NCI-H2107 (cell line): ENCODE measurements at regions not wholly inside any gene's neighbourhood (a gene's known extent, or its start where the extent isn't known, plus 50 kb on each side); places are given as distances from the start of the nearest gene placed in this dataset.

Experiments used
- DNase-seq: peaks from one replicate; lab custom pipeline; 2025; lab: John Stamatoyannopoulos, UW

GRCh38 chr2:120809151-120809550 lies 73.5 kb downstream of the GLI2 start:
- no peak for DNase-seq

DNA sequence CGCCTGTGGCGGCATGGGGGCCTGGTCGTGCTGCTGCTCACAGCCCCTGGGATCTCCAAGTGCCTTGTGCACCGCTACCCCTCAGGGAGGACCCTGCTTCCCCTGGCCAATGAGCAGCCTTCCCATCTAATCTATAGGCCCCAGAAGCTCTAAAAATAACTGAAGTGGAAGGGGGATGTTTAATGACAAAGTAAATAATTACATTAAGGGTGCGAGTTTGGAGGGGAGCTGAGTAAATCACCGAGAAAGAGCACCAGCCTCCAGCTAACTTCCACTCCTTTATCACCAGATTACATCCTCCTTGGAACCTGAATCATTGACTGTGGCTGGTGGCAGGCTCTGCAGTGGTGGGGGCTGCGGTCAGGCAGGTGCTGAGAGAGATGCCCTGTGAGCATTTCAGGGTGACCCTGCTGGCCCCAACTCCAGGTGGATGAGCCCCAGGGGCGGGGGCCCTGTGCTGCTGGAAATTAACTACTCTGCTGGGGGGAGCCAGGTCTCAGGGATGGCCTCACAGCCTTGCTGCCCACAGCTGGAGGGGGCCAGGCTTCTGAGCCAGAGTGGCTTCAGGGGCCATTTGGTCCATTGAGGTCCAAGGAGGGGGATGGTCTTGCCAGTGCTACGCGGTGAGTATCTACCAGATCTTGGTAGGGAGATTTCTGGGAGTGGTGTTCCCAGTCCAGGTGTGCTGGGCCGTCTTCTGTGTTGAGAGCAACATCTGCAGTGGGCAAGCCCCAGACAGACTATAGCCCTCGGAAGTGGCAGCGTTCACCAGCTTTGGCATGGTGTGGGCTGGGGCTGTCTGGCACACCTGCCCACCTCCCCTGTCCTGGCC lies 74.2 kb downstream of the GLI2 start:
- no peak for DNase-seq

DNA sequence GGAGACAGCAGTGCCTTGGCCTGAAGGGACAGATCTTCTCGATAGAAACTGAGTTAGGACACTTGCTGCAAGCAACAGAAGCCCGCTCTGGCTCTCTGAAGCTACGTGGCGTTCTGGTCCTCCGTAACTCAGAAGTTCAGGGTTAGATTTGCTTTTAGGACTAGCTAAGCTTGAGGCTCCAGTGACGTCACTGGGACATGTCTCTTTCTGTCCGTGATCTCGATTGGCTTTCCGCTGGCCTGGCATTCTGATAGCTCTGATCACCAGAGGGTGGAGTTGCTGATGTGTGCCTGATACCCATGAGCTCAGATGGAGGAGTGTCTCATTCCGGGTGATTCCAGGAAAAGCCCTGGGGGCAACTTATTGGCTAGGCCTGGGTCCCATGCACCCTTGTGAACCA lies 75.0 kb downstream of the GLI2 start:
- DNase-seq: no peak

- no peak for DNase-seq
Observed at GRCh38 chr2:120812866-120813265, 77.2 kb downstream of the GLI2 start.

- no peak for DNase-seq
Observed at GRCh38 chr2:120814352-120814751, 78.7 kb downstream of the GLI2 start.

GRCh38 chr2:120815292-120815691 lies 79.6 kb downstream of the GLI2 start:
- DNase-seq: no peak

DNA sequence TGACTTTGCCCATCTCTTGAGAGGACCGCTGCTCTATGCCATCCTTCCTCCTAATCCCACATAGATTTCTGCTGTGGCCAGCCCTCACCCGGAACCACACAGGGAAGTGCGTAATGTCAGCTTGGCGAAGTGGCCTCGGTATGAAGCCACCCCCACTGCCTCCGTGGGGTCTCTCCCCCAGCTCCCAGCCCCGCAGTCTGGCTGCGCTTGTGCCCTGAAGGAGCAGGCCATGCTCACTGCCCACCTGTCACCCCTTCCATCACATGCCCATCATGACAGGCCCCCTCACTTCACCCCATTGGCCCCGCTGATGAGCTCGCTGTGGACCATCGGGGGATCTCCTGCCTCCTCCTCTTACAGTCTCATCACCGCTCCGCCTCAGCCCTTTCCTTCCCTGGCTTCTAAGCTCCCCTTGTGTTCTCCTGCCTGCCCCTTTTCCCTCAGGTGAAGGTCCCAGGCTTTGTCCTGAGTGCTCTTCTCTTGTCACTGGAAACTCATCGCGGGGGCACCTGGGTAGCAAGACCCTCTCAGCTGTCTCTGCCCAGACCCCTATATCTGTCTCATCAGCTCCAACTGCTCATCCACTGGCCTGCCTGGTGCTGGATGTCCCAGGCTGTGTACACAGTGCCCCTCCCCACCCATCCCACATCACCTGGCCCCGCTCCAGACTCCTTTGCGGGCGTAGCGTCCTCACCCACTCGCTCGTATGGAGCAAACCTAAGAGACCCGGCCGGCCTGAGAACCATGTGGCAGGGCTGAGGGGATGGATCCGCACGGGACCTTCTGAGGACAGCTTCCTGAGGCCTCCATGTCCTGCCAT lies 81.7 kb downstream of the GLI2 start:
- DNase-seq: no peak

GRCh38 chr2:120817956-120818325 lies 82.3 kb downstream of the GLI2 start:
- no peak for DNase-seq

GRCh38 chr2:120818441-120818920 lies 82.8 kb downstream of the GLI2 start:
- no peak for DNase-seq

DNA sequence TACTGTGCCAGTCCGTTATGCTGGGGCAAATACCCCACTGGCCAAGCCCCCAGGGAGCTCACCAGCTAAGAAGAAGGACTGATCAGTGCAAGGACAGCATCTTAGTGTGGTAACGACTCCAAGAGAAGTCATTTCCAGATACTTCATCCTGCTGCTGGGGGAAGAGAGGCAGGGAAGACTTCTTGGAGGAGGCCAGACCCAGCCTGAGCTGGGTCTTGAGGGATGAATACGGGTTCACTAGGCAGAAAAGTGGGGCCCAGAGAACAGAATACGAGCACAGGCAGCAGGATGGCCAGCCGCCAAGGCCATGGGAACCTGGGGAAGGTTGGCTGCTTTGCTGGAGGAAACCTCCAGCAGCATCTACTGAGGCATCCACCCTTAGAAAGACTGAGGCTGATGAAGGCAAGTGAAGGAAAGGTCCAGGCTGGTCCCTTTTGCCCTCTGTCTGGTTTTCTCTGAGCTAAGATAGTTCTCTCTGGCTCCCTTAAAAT lies 84.1 kb downstream of the GLI2 start:
- DNase-seq: no peak

GRCh38 chr2:120820263-120820952 lies 84.7 kb downstream of the GLI2 start:
- DNase-seq: no peak

- DNase-seq: no peak
Observed at GRCh38 chr2:120820953-120821279, 85.2 kb downstream of the GLI2 start.

DNA sequence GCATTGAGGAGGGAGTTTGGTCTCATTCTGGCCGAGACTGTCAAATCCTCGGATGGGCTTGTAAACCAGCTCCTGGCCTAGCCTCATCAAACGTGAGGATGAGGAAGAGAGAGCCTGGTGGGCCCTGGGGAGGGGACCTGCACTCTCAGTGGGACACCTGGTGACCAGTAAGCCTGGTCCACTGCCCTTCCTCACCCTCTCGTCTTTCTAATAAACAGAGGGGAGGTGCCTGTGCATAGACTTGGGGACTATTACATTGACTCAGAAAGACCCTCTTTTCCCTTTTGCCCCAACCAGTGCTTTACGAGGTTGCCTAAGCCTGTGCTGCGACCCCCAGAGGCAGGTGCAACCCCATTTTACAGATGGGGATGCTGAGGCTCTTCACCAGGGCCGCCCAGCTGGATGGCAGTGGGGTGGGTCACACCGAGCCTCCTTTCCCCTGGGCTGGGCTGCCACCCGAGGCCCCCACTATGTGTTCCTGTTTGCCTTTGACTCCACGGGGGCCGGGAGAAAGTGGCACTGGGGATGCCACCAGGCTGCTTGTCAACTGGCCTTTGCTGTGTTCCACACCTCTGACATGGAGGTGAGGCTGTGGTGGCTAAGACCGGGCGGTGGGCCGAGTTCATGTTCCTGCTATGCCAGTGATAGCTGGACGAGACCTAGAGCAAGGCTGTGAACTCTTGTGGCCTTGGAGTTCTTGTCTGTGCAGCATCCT lies 85.9 kb downstream of the GLI2 start:
- no peak for DNase-seq

- no peak for DNase-seq
Observed at GRCh38 chr2:120822933-120823332, 87.3 kb downstream of the GLI2 start.

DNA sequence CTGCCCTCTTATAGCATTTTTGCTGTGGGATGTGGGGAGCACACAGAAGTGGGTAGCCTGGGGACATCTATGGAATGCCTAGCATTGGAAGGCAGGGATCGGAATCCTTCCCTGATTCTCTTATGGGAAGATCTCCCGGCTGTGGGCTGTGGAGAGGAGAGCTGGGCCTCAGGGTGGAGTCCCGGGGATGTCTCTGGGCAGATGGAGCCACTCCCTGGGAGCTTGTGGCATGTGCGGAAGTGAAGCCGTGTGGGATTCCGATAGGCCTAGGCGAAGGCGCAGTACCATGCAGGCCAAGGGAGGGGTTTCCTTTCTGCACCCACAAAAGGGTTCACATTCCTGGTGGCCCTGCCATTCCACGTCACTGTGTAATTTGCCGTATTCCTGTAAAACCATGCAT lies 87.9 kb downstream of the GLI2 start:
- DNase-seq: no peak

DNA sequence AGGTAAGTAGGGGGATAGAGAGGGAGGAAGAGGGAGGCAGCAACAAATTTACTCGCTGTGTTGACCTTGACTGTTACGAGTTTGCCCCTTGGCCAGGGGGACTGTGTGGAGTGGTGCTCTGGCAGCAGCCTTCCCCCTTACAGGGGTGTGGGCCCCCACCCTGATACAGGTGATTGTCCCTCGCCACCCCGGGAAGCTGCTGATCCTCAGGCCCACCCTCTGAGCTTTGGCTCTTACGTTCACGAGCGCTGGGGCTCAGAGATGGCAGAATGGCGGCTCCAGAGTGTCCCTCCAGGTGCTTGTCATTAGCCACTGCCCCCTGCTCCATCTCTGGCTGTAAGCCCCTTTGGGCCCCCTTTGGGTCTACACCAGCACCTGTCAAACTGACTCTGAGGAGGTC lies 88.6 kb downstream of the GLI2 start:
- DNase-seq: no peak

- no peak for DNase-seq
Observed at GRCh38 chr2:120825370-120826259, 89.9 kb downstream of the GLI2 start.

GRCh38 chr2:120826260-120826648 lies 90.6 kb downstream of the GLI2 start:
- DNase-seq: no peak

- DNase-seq: no peak
Observed at GRCh38 chr2:120826716-120827410, 91.2 kb downstream of the GLI2 start.

DNA sequence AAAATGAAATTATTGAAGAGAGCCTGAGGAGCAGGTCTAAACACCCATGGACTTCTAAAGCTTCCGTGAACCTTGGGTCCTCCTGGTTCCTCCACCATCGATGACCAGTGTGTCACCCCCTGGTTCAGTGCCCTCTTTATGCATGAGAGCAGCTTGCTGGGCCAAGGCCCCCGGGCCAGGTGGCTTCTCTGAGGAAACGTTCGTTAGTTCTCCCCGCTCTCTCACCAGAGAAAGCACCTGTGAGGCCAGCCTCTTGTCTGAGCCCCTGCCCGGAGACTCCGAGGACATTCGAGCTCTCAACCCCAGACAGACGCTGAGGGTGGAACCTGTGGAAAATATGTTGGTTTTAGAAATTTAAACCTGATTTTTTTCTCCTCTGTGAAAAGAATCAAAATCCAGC lies 92.4 kb downstream of the GLI2 start:
- DNase-seq: no peak
